ENCODE measurements at regions not wholly inside any gene's neighbourhood (a gene's known extent, or its start where the extent isn't known, plus 50 kb on each side); places are given as distances from the start of the nearest gene placed in this dataset.

DNA sequence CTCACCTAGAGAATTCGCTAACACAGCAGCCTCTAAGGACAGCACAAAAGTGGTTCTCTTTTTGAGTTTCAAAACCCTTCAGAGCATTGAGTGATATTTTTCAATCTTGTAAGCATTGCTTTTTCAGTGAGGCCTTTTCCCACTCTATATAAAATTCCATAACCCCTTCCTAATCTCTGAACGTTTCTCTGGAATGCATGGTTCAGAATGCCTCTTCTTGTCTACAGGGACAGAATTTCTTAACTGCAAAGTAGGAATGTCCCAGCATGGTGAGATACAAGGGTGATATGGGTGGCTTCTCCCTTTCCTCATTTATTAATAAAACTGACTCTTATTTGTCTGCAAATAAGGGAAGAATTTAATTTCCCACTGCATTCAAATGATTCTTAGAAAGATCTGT is 377.9 kb downstream of the LTN1 start:
- no peak for DNase-seq
- H3K4me1 Mint-ChIP-seq (ENCODE audit: low read depth, unreplicated experiment), result no peaks in the 10 kb centered on the region
- no peaks in the 10 kb centered on the region for H3K9me3 Mint-ChIP-seq (ENCODE audit: unreplicated experiment)
- H3K27me3 Mint-ChIP-seq (ENCODE audit: unreplicated experiment), result no peaks in the 10 kb centered on the region
- H3K36me3 Mint-ChIP-seq (ENCODE audit: unreplicated experiment), result no peaks in the 10 kb centered on the region
- no peak overlapping the region for H3K4me3 Mint-ChIP-seq (ENCODE audit: unreplicated experiment)
- TF ChIP-seq, protein P1, sequence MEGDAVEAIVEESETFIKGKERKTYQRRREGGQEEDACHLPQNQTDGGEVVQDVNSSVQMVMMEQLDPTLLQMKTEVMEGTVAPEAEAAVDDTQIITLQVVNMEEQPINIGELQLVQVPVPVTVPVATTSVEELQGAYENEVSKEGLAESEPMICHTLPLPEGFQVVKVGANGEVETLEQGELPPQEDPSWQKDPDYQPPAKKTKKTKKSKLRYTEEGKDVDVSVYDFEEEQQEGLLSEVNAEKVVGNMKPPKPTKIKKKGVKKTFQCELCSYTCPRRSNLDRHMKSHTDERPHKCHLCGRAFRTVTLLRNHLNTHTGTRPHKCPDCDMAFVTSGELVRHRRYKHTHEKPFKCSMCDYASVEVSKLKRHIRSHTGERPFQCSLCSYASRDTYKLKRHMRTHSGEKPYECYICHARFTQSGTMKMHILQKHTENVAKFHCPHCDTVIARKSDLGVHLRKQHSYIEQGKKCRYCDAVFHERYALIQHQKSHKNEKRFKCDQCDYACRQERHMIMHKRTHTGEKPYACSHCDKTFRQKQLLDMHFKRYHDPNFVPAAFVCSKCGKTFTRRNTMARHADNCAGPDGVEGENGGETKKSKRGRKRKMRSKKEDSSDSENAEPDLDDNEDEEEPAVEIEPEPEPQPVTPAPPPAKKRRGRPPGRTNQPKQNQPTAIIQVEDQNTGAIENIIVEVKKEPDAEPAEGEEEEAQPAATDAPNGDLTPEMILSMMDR (IDR thresholded peaks at IDR 0.05; ENCODE audit: partially characterized antibody, unreplicated experiment), result no peak
- H3K27ac Mint-ChIP-seq (ENCODE audit: unreplicated experiment), result no peak overlapping the region

DNA sequence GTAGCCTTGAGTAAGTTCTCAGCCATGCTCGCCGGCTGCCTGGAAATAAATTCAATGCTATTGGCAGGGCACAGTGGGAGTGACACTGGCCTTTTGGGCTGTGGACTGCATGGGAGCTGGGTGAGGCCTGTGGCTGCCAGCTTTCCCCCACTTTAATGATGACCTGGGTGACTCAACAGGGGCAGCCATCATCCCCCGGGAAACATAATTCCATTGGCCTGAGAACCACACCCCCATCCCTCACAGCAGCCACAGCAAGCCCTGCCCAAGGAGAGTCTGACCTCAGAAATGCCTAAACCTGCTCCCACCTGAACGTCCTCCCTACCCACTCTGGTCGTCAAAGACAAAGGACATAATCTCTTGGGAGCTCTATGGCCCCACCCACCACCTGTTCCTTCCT is 384.0 kb downstream of the LTN1 start:
- no peaks in the 10 kb centered on the region for H3K36me3 Mint-ChIP-seq (ENCODE audit: unreplicated experiment)
- no peaks in the 10 kb centered on the region for H3K27me3 Mint-ChIP-seq (ENCODE audit: unreplicated experiment)
- H3K4me1 Mint-ChIP-seq (ENCODE audit: low read depth, unreplicated experiment), result no peaks in the 10 kb centered on the region
- TF ChIP-seq, protein P1 (IDR thresholded peaks at IDR 0.05; ENCODE audit: partially characterized antibody, unreplicated experiment), result no peak
- no peak for DNase-seq
- no peak overlapping the region for H3K27ac Mint-ChIP-seq (ENCODE audit: unreplicated experiment)
- no peaks in the 10 kb centered on the region for H3K9me3 Mint-ChIP-seq (ENCODE audit: unreplicated experiment)
- no peak overlapping the region for H3K4me3 Mint-ChIP-seq (ENCODE audit: unreplicated experiment)

DNA sequence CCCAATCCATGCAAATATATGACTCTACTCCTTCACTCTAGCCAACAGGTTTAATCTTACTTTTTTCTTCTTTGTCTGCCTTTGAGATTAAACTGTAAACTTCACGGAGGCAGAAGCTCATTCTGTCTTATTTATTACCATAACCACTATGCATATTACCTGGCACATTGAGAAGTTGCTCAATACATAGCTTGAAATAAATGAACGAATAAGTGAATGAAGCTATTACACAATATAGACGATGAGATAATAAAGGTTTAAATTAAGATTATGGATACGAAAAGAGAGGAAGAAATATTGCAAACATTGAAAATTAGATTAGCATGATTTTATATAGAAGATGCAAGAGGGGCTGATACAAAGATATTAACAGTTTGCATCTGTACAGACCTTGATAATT is 385.1 kb downstream of the LTN1 start:
- no peak for DNase-seq
- Mint-ChIP-seq H3K4me1 (ENCODE audit: low read depth, unreplicated experiment) (no peaks in the 10 kb centered on the region), H3K27ac (ENCODE audit: unreplicated experiment) (no peak overlapping the region), H3K4me3 (ENCODE audit: unreplicated experiment) (no peak overlapping the region), H3K27me3 (ENCODE audit: unreplicated experiment) (no peaks in the 10 kb centered on the region), H3K9me3 (ENCODE audit: unreplicated experiment) (no peaks in the 10 kb centered on the region), H3K36me3 (ENCODE audit: unreplicated experiment) (no peaks in the 10 kb centered on the region)
- TF ChIP-seq, protein P1 (IDR thresholded peaks at IDR 0.05; ENCODE audit: partially characterized antibody, unreplicated experiment), result no peak

DNA sequence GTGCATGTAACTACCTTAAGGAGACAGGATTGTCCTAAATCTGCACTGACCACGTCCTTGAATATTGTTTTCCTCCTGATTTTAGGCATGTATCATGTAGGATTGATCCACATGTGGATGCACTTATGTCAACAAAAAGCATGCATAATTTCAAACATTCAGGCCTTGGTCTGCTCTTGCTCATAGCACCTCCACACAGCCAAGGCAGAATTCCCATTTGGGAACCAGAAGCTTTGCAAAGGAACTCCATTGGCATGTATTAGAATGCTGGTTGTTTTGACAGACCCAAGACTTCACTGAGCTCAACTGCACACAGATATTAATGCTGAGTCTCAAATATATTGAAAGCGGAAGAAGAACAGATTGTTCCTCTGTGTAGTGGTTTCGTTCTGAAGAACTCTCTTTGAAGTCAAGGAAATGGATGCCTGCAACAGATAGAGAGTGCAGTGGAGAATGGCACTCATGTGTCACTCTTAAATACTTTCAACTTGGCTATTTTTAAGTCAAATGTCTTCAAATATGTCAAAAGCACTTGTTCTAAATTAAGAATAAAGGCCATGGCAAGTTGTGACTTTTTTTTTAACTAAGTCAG is 387.6 kb downstream of the LTN1 start:
- peaks cover 3% of the 10 kb centered on the region for H3K9me3 Mint-ChIP-seq (ENCODE audit: unreplicated experiment)
- H3K27me3 Mint-ChIP-seq (ENCODE audit: unreplicated experiment), result no peaks in the 10 kb centered on the region
- TF ChIP-seq, protein P1 (IDR thresholded peaks at IDR 0.05; ENCODE audit: partially characterized antibody, unreplicated experiment), result no peak
- no peaks in the 10 kb centered on the region for H3K36me3 Mint-ChIP-seq (ENCODE audit: unreplicated experiment)
- H3K27ac Mint-ChIP-seq (ENCODE audit: unreplicated experiment), result no peak overlapping the region
- no peak overlapping the region for H3K4me3 Mint-ChIP-seq (ENCODE audit: unreplicated experiment)
- no peak for DNase-seq
- no peaks in the 10 kb centered on the region for H3K4me1 Mint-ChIP-seq (ENCODE audit: low read depth, unreplicated experiment)

DNA sequence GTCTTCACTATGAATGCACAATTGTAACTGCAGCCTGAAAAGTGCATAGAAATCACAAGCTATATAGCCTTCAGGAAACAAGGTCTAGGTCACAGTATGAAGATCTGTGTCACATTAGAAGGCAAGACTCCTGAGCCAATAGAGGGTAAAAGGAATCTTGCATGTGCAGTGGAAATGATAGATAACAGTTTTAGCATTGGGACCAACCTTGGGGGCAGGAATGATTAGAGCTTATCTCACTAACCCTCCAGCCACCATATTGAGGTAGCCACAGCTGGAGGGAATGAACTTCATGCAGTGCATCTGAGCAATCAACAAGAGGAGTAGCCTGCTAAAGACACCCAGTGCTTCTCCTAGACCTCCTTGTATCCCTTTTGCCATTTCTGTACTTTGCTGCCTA is 390.1 kb downstream of the LTN1 start:
- no peak overlapping the region for H3K4me3 Mint-ChIP-seq (ENCODE audit: unreplicated experiment)
- H3K36me3 Mint-ChIP-seq (ENCODE audit: unreplicated experiment), result no peaks in the 10 kb centered on the region
- H3K9me3 Mint-ChIP-seq (ENCODE audit: unreplicated experiment), result peaks cover 8% of the 10 kb centered on the region
- TF ChIP-seq, protein P1 (IDR thresholded peaks at IDR 0.05; ENCODE audit: partially characterized antibody, unreplicated experiment), result no peak
- DNase-seq, result no peak
- H3K4me1 Mint-ChIP-seq (ENCODE audit: low read depth, unreplicated experiment), result no peaks in the 10 kb centered on the region
- H3K27ac Mint-ChIP-seq (ENCODE audit: unreplicated experiment), result no peak overlapping the region
- H3K27me3 Mint-ChIP-seq (ENCODE audit: unreplicated experiment), result no peaks in the 10 kb centered on the region
